Activated gamma-delta T cell treated with Interleukin-2 at 50 U/mL for 16 hours (primary cell): ENCODE measurements at regions not wholly inside any gene's neighbourhood (a gene's known extent, or its start where the extent isn't known, plus 50 kb on each side); places are given as distances from the start of the nearest gene placed in this dataset.
"Not testable (repeated sequence)": the region's sequence is repeated elsewhere in the genome, so short reads cannot be mapped to it uniquely, and the experiment has no call there.

Experiments used
- DNase-seq: peaks from one replicate; pipeline ENCODE4 v3.0.0-alpha.2; 2020

DNA sequence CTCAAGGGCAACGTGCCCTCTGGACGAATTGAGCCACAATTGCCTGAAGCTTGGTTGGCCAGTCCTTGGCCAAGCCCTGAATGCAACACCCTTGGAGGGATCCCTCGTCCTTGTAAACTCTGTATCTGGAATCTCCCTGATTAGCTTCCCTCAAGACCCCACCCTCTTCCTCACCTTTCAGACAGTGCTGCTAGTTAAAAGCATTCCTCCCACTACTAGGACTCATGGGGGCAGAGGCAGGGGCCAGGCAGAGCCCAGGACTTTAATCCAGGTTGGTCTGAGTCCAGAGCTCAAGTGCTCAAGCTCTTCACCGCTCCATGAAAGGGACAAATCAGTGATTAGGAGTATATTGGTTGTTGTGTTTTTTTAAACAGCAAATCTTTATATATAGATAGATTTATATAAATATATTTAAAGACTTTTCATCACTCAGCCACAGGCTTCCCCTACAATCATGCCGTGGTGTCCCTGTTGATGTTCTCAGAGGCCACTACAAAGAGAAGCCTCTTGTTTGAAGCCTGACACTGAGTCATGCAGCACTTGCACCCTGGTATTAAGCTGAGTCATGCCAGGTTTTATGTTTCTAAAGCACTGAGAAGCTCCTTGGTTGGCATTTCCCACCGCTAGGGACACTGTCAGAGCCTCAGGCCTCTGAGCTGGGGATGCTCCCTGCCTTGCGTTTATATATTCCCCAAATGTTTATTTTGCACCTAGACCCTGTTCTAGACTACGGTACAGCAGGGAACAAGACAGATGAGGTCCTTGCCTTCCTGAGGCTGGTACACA lies 53.8 kb upstream of the GSC start:
- DNase-seq = no peak

GRCh38 chr14:94821705-94822104 lies 51.8 kb upstream of the GSC start:
- no peak for DNase-seq

GRCh38 chr14:94820932-94821331 lies 51.0 kb upstream of the GSC start:
- DNase-seq = not testable (repeated sequence)
